GM18511 (cell line): ENCODE measurements at regions not wholly inside any gene's neighbourhood (a gene's known extent, or its start where the extent isn't known, plus 50 kb on each side); places are given as distances from the start of the nearest gene placed in this dataset.

Experiments used
- ATAC-seq: cut with Tn5 transposase; IDR thresholded peaks from one replicate; pipeline ENCODE4 v1.9.1; 2021; ENCODE audit warnings: mild to moderate bottlenecking, moderate library complexity; ENCODE audit not compliant: unreplicated experiment

DNA sequence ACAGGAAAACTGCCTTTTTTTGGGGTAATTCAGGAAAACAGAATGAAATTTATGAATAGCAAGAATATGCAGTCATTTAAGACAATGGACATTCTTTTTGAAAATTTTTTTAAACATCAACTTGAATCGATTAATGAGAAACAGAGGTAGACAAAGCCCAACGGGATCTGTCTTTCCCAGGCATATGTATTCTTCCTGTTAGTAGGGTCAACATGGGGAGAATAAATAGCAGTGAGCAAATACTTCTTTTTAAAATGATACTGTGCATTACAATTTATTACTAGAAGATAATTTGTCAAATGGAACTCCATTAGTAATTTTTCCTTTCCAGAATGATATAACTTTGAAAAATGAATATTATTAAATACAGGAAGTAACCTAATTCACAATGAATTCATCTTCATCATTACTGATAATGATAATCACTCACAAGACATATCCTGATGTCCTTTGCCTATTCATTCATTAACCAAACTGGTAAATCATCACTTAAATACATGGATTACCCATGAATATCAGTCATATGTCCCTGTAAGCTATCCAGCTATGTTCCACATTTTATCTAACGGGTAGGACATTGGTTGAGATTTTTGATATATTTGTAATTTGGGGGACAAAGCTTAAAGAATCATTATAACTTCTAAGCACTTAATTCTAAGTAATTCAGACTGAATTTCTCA lies 209.2 kb upstream of the CDIN1 start:
- no peak for ATAC-seq

DNA sequence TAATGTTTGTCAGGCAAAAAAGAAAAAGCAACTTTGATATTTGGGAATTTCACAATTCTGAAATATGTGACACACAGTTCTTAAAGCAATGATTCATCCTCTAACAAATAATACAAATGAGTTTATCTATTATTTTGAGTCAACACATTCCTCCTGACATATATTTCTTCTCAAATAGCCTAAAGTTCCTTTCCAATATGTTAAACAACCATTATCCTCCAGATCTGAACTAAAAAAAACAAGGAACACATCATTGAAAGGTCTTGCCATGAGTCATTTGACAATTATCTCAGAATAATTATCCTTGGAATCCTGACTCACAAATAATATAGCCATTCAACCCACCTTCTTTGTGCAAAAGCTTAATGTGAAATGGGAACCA lies 208.7 kb upstream of the CDIN1 start:
- no peak for ATAC-seq

DNA sequence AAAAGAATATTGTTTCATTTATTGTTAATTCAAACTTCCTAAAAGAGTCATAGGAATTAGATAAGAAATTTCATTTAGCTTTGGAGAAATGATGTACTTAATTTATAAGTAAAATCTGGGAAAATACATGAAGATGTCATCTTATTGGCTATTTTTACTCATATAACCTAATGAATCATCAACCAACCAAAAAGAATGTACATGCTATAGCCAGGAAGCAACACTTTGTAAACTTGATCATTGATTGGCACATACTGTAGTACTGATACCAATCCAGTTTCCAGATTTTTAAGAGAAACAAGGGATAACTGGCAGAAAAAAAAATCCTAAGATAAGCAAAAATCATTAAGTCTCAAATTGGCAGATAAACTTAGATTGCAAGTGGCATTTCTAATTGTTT lies 207.9 kb upstream of the CDIN1 start:
- ATAC-seq, result no peak

DNA sequence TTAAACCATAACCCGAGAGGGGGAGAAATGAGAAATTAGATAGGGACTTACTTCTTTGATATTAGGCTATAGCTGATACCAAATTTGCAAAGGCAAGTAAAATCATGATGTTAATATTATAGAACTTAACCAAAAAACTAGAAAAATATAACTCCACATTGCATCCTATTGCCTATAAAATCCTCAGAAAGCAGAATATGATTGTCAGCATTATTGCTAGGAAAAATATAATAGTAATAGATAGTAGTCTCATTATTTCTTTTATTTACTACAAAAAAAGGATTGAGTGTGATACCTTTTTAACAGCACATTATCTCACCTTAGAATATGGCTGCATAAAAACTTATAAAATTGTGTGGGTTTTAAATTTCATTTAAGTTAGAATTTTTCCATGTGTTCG lies 206.5 kb upstream of the CDIN1 start:
- no peak for ATAC-seq

DNA sequence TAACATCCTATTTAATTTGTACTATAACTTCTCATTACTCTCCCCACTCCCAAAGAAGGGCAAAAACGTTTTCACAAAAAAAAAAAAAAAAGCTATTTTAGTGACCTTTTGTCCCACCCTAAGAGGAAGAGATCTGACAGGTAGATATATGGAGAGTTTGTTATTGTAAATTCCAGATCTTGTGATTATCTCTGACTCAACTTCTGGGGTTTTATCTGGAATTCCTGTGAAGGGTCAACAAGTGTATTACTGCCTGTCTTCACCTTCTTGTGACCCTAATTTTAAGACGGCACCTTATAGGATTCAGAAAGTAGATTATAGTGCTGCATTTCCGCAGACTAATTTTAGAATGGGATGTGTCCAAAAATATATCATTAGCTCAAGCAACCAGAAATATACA lies 205.9 kb upstream of the CDIN1 start:
- no peak for ATAC-seq

DNA sequence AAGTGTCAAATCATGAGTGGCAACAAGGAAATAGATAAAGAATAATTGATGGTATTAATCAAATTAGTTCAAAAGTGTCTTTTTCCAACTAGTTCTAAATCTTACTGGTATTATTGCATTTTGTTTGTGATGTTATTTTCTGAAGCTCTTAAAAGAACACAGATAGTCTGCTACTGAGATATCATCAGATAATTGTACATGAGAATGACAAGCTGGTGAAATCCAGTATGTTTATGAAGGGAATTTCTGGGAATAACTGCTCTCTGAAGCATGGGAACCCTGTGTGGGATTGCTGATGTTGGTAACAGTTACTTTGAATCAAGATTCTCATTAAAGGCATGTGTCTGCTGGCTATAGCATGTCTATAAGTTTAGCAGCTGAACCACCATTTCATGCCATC lies 190.3 kb upstream of the CDIN1 start:
- ATAC-seq, result no peak

DNA sequence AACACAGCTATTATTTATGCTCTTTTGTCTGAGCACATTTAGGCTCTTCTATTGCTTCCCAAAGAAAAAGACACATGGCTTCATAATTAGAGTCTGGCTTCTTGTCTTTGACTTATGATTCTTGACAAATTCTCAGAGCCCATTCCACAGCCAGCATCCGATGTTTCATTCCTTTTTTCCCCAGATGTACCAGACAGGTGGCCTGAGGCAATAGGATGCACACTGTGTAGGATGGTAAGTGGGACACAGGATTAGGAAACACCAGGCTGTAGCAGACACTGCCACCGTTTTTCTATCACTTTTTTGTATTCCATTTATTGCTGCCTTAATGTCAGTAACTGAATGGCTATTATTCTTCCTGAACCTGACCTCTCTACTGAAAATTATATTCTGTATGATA lies 188.9 kb upstream of the CDIN1 start:
- ATAC-seq, result no peak

DNA sequence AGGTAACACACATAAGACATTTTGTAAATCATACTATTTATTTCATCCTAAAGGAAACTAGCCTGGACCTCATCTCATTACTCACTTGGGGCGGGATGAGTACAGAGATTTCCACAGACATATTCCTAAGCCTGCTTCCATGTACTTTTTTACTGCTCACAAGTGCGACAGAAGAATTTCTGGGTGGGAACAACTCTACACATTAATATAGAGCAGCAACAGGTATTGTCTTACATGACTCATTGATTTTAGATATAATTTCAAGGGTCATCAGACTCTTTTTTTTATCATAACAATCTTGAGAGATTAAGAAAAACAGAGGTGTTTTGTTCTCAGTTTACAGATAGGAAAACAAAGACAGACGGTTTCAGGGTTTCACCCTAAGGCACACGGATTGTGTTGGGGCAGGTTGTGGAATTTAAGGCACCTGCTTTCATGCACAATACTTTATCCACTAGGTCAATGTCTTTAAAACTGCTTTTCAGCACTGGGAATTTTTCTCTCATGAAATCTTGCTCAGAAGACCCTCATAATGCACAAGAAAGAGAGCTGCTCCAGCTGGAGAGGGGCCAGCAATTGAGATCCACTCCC lies 186.7 kb upstream of the CDIN1 start:
- ATAC-seq, result no peak

DNA sequence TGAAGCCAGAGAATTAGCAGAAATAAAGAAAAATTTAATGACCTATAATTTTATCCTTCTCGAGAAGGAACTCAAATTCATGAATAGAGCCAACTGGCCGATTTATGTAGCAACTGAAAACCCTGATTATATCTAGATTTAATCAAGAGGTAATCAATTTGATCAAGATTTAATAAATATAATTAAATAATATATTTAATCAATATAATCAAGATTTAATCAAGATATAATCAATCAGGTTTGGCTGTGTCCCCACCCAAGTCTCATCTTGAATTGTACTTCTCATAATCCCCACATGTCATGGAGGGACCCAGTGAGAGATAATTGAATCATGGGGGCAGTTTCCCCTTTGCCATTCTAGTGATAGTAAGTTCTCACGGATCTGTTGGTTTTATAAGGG lies 181.2 kb upstream of the CDIN1 start:
- no peak for ATAC-seq

DNA sequence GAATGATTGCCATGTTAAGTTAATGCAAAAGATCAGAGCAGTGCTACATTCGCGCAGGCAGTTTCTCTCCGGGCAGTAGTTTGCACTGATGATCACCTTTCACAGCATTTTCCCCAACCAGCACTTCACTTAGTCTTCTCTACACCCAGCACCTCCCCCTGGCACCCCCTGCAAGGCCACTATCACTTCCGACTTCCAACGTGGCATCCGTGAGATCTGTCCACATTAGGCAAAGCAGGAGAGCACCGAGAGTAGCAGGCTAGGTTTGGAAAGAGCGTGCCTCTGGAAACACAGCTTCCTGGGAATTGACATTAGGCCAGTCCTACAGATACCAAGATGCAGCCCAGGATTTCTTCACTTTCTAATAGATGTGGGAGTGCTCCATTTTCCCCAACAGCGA lies 180.2 kb upstream of the CDIN1 start:
- ATAC-seq, result no peak

DNA sequence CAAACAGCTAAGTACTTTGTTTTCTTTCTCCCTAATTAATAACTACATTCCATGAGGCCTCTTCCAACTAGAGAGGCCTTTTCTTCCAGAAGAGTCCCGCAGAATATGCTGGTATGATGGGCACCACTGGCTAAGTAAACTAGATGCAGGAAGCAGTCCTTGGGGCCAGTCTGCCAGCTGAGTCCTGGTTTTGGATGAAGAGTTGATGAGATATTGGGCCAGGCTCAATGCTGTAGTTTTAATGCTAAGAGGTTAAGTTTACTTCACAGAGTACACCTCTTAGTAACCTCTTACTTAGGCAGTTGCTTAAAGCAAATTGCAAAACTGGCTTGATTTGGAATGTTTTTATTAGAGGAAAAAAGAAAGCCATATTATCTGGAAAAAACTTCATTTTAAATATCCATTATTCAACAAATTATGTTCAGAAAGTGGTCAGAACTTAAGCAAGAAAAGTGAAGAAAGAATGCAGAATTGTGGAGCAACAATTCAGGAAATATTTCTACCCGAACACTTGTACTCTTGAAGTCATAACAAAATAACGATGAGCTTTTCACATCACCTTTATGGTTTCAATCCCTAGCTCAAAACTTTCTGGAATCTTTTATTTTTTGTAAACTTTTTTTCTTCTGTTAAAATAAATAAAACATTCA lies 178.4 kb upstream of the CDIN1 start:
- ATAC-seq, result no peak

DNA sequence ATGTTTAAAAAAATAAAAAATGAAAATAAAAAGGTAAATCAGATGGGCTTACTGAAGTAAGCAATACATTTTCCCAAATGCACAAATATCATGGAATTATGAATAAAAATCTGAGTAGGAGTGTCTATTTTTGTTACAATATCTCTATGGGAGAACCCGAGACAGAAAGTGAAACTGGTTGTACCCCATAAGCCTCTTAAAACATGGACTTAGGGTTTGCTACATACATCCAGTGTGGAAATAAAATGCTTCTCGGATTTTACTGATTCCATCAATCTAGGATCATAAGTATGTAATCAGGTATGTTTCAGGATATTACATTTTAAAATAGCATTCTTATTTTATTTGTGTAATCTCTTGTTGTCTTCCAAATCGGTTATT lies 177.8 kb upstream of the CDIN1 start:
- no peak for ATAC-seq

DNA sequence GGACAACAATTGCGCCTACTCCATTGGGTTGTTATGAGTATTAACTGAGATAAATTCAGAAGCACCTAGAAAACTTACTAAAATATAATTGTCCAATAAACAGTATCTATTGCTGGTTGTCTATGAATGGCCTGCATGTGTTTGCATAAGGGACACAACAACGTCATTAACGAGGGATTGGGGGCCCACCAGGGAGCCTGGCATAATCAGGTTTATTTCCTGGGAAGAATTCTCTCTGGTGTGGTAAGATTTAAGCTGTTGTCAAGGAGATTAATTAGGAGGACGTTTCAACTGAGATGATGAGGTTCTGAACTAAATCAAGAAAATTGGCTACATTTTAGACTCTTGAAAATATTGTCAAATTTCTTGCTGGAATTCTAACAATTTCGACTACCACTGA lies 176.1 kb upstream of the CDIN1 start:
- ATAC-seq, result no peak

DNA sequence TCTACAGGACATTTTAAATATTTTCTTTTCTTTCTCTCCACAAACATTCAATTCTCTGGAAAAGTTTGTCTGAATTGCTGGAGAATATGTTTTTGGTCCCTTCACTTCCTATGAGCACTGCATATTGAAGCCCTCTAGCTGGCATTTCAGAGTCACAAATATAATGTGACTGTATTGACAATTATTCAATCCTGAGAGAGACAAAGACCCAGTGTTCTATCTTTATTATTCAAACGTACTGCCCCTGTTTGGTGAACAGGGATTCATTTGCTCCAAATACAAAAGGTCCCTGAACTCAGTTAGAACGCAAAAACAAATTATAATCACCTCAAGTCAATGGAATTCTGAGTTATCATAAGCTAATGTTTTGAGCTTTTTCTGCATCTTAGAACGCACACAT lies 173.1 kb upstream of the CDIN1 start:
- ATAC-seq, result no peak

DNA sequence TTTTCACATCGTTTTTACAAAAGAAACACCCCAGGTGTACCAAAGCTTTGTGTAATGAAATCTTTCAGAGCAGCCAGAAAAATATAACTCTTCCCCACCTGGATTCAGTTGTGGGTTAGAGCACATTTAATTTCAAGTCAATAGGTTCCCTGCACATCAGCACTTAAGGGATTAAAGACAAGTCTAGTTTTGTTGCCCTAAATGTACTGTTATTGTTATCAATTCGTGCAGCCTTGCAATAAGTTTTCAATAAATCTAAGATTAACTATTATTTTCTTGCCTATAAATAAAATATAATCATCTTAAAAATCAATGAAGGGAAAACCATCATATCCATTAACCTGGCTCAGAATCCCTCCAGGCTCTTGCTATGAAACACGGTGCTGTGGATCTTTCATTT lies 172.5 kb upstream of the CDIN1 start:
- no peak for ATAC-seq

DNA sequence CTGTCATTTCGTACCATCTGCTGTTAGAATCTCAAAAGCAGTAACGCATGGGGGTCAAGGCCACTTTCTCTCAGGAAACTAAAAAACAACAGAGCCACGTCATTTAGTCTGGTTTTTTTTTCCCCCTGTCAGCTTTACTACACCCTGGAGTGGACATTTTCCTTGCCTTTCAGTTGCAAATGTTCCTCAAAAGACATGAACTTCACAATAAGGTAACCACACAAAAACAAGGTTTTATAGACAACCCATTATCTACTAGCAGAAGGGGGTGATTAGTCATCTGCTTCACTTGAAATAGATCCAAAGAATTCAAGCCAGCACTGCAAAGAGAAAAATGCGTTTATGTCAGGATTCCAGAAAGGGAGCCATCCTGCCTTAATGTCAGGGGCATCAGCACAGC lies 171.8 kb upstream of the CDIN1 start:
- no peak for ATAC-seq

DNA sequence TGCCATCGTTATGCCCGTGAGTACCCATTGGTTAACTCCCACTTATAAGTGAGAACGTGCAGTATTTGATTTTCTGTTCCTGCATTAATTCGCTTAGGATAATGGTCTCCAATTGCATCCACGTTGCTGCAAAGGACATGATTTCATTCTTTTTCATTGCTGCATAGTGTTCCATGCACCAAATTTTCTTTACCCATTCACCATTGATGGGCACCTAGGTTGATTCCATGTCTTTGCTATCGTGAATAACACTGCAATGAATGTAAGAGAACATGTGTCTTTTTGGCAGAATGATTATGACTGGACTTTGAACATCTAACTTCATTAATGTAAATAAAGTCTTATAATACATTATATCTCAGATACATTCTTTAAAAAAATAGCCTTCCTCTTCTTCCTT lies 169.6 kb upstream of the CDIN1 start:
- no peak for ATAC-seq

DNA sequence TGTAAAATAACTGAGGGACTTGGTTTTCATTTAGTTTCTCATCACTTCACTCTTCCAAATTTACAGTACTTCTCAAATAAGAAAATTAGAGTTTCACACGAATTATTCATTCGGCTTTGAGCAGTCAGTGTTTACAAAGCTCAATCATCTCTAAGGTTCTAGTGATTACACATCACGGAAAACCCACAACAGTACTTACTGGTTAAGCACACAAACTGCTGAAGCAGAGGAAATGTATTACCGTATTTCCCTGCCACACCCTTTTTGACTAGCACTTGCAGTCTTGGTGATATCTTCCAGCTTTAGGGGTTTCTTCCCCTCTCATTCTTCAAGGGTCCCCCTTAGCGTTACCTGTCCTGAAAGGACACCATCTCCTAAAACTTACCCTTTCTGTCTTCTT lies 164.8 kb upstream of the CDIN1 start:
- no peak for ATAC-seq

DNA sequence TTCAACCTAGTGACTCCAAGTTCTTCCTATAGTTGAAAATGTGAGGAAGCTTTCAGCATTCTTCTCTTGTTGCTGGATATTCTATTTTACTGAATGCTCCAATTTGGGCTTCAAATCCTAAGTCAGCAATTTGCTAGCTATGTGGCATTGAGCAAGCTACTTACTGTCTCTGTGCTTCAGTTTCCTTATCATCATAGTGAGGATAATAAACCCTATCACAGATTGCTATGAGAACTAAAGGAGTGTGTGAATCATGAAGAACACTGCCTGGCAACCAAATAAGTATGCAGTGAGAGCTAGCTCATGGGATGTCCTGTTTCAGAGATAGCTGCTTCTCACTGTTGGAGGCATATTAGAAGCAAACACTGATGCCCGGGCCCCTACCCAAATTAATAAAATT lies 163.8 kb upstream of the CDIN1 start:
- ATAC-seq, result no peak

DNA sequence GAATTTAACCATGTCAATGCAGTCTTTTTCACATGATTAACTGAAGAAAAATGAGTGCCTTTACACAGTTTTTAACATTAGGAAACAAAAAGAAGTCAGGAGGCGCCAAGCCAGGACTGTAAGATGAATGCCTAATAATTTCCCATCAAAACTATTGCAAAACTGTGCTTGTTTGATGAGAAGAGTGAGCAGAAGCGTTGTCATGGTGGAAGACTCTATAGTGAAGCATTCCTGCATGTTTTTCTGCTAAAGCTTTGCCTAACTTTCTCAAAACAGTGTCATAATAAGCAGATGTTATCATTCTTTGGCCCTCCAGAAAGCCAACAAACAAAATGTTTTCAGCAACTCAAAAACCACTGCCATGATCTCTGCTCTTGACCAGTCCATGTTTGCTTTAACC lies 156.8 kb upstream of the CDIN1 start:
- ATAC-seq, result no peak

DNA sequence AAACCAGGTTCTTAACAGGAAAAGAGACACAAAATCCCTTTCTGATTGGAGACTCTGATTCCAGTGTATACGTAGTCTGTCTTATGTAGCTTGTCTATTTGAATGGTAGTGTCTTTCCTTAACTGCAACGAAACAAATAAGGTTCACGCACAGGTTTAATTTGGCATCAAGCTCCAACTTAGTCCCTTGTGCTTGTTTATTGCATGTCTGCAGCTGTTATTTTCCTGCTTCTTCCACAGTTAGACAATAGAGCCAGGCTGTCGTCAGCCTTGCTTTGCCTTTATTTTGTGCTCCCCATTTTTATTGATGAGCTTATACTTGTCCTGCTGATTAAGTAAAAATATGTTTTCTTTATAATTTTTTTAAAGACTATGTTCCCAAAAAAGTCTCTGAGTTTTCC lies 152.7 kb upstream of the CDIN1 start:
- ATAC-seq, result no peak

DNA sequence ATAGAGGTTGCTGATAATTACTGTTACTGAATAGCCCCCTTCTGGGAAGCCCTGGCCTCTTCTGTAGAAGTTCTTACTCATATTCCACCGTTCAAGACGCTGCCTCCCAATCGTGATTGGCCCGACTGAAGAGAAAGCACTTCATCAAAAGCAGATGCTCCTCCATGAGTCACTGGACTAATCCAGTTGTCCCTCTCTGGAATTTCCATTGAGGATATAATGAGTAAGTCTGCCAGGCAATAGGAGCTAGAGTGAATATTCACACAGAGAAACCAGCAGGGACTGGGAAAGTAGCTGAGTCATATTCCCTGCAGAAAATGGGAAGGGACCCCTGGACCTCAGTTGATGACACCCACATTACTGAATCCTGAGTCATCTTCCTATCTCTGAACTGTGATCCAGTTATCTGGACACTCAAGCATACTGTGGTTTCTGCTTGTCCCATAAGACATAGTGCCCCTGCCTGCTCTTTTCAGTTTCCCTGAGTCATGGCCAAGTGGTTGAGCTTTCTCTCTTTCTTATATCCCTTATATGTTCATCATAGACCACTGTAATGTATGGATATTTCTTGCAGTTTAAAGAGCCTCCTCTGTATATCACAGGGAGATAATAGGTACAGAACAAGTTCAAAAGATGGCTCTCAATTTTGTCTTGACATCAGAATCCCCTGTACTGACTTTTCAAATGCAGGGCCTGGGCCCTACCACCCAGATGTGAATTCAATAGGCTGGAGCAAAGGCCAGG lies 151.2 kb upstream of the CDIN1 start:
- ATAC-seq, result no peak
